T follicular helper cell (primary cell): ENCODE measurements at regions not wholly inside any gene's neighbourhood (a gene's known extent, or its start where the extent isn't known, plus 50 kb on each side); places are given as distances from the start of the nearest gene placed in this dataset.
"Not testable (repeated sequence)": the region's sequence is repeated elsewhere in the genome, so short reads cannot be mapped to it uniquely, and the experiment has no call there.

ENCODE experiments used
- DNase-seq: peaks from one replicate; pipeline ENCODE4 v3.0.0-alpha.2; 2020; ENCODE audit warnings: low read depth

DNA sequence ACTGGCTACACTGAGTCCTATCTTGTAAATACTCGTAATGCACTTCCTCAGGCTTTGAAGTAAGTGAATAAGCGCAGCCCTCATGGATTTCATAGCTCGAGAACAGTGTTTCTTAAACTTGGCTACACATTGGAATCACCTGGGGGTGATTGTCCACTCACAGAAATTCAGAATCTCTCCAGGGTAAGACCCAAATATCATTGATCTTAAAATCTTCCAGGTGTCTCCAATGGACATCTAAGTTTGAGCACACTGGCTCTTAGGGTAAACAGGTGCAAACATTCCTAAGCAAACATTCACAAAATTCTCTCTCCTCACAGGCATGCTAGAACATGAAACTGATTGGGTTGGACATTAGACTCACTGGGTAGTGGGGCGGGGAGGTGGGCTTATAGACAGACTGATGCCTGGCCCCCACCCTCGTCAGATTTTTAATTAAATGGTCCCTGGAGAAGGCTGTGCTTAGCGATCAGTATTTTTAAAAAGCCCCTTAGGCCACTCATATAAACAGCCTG is 279.7 kb upstream of the TBL1XR1 start:
- DNase-seq, result no peak

DNA sequence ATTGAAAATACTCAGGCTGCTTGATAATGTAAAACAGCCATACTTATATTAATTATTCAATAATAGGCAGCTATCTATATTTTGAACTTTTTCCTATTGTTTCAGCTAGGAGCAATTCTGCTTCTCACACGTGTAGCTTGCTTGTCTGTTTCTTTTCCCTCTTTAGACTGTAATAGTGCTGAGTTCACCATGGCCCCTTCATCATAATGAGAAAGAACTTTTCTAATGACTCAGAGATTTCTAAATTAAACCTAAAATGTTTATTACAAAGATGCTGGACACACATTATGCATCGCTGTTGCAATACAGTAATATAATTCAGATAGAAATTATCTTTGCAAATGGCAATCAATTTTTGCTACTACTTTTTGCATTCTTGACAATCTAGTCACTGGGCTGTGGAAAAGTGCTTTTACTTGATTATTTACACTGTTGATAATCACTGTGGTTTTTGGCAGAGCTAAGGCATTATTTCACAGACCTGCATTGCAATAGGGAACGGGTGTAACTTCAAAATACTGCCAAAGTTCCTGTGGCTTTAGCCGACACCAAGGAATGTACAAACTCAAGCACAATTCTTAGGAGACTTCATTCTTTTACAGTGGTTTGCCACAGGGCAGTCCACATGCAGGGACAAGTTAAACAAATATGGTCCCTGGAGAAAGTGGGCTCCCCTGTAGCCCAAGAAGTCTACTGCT is 281.0 kb upstream of the TBL1XR1 start:
- DNase-seq, result no peak

- DNase-seq, result no peak
These were observed 282.3 kb upstream of the TBL1XR1 start for GRCh38 chr3:177479630-177480029.

- no peak for DNase-seq
These were observed 284.0 kb upstream of the TBL1XR1 start for GRCh38 chr3:177481329-177481728.

DNA sequence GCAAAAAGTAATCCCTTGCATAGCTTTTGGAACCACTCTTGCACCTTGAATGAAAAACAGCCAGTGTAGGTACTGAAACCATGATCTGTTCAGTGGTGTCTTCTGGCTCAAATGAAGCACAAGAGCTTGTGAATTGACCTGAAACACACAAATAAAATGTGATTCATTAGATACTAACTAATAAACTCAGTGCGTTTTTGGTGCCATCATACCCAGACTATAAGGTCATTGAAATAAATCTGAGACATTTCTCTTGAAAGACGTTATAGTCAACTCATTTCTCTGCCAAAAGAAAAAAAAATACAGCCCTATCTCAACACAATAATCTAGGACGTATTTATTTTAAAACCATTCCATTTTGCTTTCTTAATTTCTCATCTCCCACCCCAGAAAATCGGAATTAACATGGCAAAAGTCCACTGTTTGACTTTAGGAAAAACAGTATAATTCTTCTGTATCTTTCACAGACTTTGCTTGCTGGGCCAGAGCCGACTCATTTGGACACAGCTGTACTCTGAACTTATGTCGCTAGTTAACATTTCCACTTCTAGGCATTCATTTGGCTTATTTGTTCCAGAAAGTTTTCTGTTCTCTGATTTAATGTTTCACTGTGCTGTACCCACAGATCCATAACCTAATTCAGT is 284.9 kb upstream of the TBL1XR1 start:
- DNase-seq, result no peak

DNA sequence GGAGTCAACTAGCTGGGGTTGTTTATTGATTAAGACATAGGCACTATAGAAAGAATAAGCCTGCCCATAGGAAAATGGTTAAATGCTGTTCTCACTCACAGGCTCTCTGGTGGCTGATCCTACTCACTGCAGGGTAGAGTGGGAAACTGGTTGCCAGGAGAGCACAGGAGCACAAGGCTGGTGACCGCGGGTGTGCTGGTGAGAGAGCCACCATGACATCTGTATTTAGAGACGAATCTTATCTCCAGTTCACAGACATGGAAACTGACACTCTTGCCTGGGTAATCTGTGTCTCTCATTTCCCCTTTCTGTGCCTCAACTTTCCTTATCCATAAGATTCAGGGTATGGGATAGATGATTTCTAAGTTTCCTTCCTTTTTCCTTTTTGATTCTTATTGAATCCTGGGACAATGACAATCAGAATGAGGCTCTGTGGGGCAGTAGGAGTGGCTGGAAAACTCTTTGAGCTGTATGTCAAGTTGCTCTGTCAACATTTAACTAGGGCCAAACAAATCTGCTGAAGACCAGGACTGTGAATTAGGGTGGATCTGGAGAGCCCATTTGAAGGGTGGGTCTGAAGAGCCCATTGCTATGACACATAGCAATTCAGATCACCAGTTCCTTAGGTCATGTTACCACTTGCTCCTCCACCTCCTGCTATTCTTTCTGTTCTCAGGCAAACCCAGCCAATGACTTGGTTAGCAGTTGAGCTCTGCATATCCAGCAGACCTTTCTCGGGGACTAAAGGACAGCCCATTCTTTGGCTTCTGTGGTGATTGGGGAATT is 286.1 kb upstream of the TBL1XR1 start:
- DNase-seq, result no peak

- DNase-seq, result no peak
These were observed 286.9 kb upstream of the TBL1XR1 start for GRCh38 chr3:177484206-177484605.

DNA sequence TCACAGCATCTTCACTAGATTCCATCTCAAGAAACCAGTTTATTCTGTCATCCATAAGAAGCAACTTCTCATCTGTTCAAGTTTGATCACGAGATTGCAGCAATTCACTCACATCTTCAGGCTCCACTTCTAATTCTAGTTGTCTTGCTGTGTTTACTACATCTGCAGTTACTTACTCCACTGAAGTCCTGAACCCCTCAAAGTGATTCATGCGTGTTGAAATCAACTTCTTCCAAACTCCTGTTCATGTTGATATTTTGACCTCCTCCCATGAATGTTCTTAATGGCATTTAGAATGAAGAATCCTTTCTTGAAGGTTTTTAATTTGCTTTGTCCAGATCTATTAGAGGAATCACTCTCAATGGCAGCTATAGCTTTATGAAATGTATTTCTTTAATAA is 287.6 kb upstream of the TBL1XR1 start:
- DNase-seq, result no peak

GRCh38 chr3:177487635-177488186 is 290.4 kb upstream of the TBL1XR1 start:
- DNase-seq, result no peak

DNA sequence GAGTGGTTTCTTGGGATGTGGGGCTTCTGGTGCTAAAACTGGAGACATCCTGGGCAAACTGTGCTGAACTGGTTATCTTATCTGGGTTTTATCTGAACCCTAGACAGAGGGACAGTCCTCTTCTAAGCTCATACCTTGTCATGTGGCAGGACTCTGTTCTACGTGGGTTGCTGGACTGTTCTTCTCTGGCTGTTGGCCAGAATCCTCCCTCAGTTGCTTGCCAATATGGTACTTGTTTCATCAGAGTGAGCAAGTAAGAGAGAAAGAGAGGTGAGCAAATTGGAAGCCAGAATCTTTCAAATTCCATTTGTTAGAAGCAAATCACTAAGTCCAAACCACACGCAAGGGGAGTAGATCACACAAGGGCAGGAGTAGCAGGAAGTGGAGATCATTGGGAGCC is 291.5 kb upstream of the TBL1XR1 start:
- no peak for DNase-seq

GRCh38 chr3:177490626-177491025 is 293.3 kb upstream of the TBL1XR1 start:
- no peak for DNase-seq

DNA sequence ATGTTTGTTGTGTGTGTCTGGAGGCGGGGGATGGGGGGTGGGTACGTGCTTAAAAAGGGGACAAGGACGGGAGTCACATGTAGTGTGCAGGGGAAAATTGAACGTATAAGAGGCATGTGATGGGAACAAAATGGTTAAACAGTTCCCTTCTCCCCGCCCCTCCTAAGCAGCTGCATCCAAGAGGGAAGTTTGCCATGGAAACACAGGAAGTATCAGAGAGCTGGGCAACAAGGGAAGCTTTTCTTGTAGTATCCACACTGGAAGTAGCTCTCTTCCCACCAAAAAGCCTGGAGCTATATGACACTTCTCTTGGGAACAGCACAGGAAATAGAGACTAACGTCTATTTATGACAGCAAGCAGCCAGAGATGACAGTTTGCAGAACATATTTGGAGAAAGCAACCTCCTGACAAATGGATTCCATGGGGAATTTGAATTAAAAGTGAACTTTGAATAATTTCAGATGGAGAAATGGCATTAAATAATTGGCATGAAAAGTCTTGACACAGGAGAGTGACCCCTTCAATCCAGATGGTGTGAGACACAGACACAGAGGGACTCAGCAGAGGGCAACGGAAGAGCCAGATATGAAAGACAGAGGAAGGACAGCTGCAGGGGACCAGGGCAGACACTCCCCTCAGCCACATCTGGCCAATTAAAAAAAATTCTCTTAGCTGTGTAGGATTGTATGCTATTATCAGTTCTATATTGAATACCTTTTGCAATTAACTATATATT is 294.2 kb upstream of the TBL1XR1 start:
- DNase-seq, result no peak

DNA sequence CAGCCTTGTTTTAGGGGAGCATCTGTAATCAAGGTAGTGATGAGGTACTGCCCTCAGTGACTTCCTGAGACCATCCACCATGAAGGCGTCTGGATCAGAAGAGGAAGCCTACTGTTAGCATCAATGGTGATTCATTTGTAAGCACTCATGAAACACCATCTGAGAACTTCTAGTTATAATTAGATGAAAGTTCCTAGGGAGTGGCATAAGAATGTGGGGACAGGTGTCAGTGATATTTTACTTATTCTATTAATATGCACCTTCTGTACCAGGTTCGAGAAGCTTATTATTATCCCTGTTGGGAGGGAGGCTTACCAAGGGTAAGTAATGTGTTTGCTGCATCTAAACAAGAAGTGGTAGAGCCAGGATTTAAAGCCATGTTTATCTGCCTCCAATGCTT is 295.8 kb upstream of the TBL1XR1 start:
- no peak for DNase-seq

DNA sequence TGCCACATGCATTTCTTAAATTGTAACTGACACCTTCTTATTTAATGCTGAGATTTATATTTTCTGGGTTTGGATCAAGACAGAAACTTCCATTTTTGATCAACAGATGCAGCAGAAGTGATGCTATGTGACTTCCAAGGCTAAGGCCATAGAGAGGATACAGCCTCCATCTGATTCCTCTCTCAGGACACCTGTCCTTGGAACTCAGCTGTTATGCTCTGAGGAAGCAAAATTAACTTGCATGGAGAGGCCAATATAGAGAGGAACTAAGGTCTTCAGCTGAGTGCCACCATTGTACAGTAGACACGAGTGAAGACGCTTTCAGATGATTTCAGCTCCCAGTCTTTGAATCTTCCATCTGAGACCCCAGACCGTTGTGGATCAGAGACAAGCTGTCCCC is 296.9 kb upstream of the TBL1XR1 start:
- DNase-seq, result no peak

- DNase-seq, result no peak
These were observed 298.3 kb upstream of the TBL1XR1 start for GRCh38 chr3:177495566-177495965.

- no peak for DNase-seq
These were observed 301.0 kb upstream of the TBL1XR1 start for GRCh38 chr3:177498037-177498857.

GRCh38 chr3:177499039-177499438 is 301.8 kb upstream of the TBL1XR1 start:
- DNase-seq, result not testable (repeated sequence)

GRCh38 chr3:177499779-177500423 is 302.6 kb upstream of the TBL1XR1 start:
- no peak for DNase-seq

DNA sequence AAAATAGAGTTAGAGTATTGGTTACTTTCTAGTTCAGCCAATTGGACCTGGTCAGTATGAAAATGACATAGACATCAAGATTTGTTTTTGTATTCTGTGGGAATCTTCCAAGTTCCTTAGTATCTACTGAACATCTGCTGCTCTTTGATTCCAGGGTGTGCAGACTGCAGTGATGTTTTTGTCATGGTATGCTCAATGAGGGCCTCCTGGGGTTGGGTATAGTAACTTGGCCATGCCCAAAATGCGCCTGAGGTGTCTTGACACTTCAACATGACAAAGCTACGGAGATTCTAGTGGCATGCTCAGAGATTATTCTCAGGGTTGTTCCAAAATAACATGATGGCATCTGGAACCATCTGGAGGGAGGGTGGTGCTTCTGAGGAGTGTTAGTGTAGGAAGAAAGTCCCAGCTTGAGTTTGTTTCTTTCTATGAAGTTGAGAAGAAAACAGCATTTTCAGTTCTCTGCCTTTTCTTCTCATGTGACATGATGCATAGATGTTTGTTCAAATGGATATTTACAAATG is 313.5 kb upstream of the TBL1XR1 start:
- DNase-seq, result no peak
